ENCODE measurements at regions not wholly inside any gene's neighbourhood (a gene's known extent, or its start where the extent isn't known, plus 50 kb on each side); places are given as distances from the start of the nearest gene placed in this dataset.

- TF ChIP-seq, protein P1, sequence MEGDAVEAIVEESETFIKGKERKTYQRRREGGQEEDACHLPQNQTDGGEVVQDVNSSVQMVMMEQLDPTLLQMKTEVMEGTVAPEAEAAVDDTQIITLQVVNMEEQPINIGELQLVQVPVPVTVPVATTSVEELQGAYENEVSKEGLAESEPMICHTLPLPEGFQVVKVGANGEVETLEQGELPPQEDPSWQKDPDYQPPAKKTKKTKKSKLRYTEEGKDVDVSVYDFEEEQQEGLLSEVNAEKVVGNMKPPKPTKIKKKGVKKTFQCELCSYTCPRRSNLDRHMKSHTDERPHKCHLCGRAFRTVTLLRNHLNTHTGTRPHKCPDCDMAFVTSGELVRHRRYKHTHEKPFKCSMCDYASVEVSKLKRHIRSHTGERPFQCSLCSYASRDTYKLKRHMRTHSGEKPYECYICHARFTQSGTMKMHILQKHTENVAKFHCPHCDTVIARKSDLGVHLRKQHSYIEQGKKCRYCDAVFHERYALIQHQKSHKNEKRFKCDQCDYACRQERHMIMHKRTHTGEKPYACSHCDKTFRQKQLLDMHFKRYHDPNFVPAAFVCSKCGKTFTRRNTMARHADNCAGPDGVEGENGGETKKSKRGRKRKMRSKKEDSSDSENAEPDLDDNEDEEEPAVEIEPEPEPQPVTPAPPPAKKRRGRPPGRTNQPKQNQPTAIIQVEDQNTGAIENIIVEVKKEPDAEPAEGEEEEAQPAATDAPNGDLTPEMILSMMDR (IDR thresholded peaks at IDR 0.05): no peak
- TF ChIP-seq POLR2A (IDR thresholded peaks at IDR 0.05): no peak
Observed at GRCh38 chr1:5770981-5771765, 221.1 kb downstream of the NPHP4 start.

All from lower leg skin (tissue), 3 donors.